Caki2 (cell line): ENCODE measurements at regions not wholly inside any gene's neighbourhood (a gene's known extent, or its start where the extent isn't known, plus 50 kb on each side); places are given as distances from the start of the nearest gene placed in this dataset.
"Not testable (repeated sequence)": the region's sequence is repeated elsewhere in the genome, so short reads cannot be mapped to it uniquely, and the experiment has no call there.

ENCODE experiments used
- DNase-seq: peaks from one replicate; pipeline ENCODE4 v3.0.0-alpha.2; 2015; ENCODE audit warnings: low read depth
- in situ Hi-C: cut with HindIII; loops from 2 replicates; pipeline ENCODE4 v1.10.0; 2016; ENCODE audit warnings: low sequenced_read_pairs, low pct_unique_long_range_greater_than_20kb, mixed read lengths

GRCh38 chrY:19023934-19024333 lies 250.4 kb upstream of the HSFY2 start:
- DNase-seq: no peak
- in situ Hi-C loops: no loop called here

- in situ Hi-C loops: no loop called here
- DNase-seq: no peak
Measured at GRCh38 chrY:19020193-19020592, 246.7 kb upstream of the HSFY2 start.

- DNase-seq: no peak
- in situ Hi-C loops: no loop called here
Measured at GRCh38 chrY:19016990-19017389, 243.5 kb upstream of the HSFY2 start.

GRCh38 chrY:19015854-19016253 lies 242.3 kb upstream of the HSFY2 start:
- DNase-seq: peak; percentile 1
- in situ Hi-C loops: no loop called here

- in situ Hi-C loops: no loop called here
- DNase-seq: no peak
Measured at GRCh38 chrY:19015213-19015612, 241.7 kb upstream of the HSFY2 start.

GRCh38 chrY:19012985-19013384 lies 239.4 kb upstream of the HSFY2 start:
- in situ Hi-C loops: no loop called here
- DNase-seq: no peak

- DNase-seq: no peak
- in situ Hi-C loops: no loop called here
Measured at GRCh38 chrY:19011605-19012090, 238.1 kb upstream of the HSFY2 start.

GRCh38 chrY:19006234-19006633 lies 232.7 kb upstream of the HSFY2 start:
- no peak for DNase-seq
- in situ Hi-C loops: no loop called here

GRCh38 chrY:19005579-19005978 lies 232.0 kb upstream of the HSFY2 start:
- in situ Hi-C loops: no loop called here
- DNase-seq: no peak

GRCh38 chrY:18997635-18998240 lies 224.2 kb upstream of the HSFY2 start:
- in situ Hi-C loops: no loop called here
- DNase-seq: no peak

GRCh38 chrY:18993480-18993879 lies 219.9 kb upstream of the HSFY2 start:
- DNase-seq: no peak
- in situ Hi-C loops: no loop called here

- DNase-seq, in situ Hi-C loops: not testable (repeated sequence)
Measured at GRCh38 chrY:18992684-18993083, 219.1 kb upstream of the HSFY2 start.

GRCh38 chrY:18989356-18989755 lies 215.8 kb upstream of the HSFY2 start:
- in situ Hi-C loops: no loop called here
- DNase-seq: peak; percentile 76

GRCh38 chrY:18966001-18966400 lies 192.5 kb upstream of the HSFY2 start:
- DNase-seq: no peak
- in situ Hi-C loops: no loop called here

GRCh38 chrY:18958846-18959245 lies 185.3 kb upstream of the HSFY2 start:
- in situ Hi-C loops: no loop called here
- no peak for DNase-seq

- DNase-seq: no peak
- in situ Hi-C loops: no loop called here
Measured at GRCh38 chrY:18951657-18952435, 178.3 kb upstream of the HSFY2 start.

- in situ Hi-C loops: no loop called here
- no peak for DNase-seq
Measured at GRCh38 chrY:18951019-18951418, 177.5 kb upstream of the HSFY2 start.

GRCh38 chrY:18936831-18937230 lies 163.3 kb upstream of the HSFY2 start:
- in situ Hi-C loops: no loop called here
- DNase-seq: no peak

GRCh38 chrY:18919256-18919655 lies 145.7 kb upstream of the HSFY2 start:
- no peak for DNase-seq
- in situ Hi-C loops: no loop called here

GRCh38 chrY:18912846-18913245 lies 139.3 kb upstream of the HSFY2 start:
- no peak for DNase-seq
- in situ Hi-C loops: no loop called here
